ENCODE measurements at regions not wholly inside any gene's neighbourhood (a gene's known extent, or its start where the extent isn't known, plus 50 kb on each side); places are given as distances from the start of the nearest gene placed in this dataset.
"Not testable (repeated sequence)": the region's sequence is repeated elsewhere in the genome, so short reads cannot be mapped to it uniquely, and the experiment has no call there.

DNA sequence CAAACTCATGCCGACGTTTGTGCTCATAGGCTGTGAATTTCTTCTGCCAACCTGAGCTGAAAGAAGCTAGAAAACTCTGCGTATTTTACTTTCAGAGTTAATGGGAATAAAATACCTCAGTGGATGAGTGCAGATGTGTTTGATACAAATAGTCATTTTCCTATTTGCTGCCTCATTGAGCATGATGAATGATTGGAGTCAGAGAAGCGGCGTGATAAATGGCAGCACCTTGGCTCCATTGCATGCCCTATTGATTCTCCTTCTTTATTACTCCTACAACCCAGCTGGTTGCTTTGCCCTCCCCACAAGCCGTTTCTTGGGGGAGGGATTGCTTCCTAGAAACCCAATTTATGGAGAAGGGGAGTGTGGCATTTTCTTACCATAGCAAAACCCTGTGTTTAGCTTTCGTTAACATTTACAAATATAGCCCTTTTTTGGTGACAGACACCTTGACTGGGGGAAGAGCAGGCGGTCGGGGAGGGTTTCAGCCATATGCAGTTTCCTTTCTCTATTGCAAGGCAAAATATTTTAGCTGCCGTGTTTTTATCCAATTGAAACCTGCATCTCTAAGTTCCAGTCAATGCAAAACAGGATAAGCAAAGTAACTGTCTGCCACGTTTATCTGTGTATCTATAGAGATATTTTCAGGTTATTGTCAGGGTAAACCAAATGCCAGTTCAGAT, 93.1 kb upstream of the TBCA start:
- DNase-seq (ENCODE audit: low spot score) = no peak

DNA sequence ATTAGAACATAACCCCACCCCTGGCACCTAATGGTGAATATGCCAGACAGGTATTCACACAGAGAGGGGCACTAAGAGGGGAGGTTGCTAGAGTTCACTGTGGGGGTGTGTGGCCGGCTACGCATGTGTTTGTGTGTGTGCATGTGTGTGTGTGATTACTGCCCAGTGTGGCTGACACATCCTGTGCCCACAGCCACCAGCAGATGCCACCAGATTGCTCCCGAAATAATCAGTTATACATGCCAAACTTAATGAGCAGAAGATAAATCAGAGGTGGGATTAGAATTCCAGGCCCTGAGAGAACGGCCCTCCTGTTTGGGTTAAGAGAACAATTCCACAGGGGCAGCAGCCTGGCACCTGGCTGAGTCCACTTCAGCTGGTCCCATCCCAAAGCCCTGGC, 91.8 kb upstream of the TBCA start:
- no peak for DNase-seq (ENCODE audit: low spot score)

DNA sequence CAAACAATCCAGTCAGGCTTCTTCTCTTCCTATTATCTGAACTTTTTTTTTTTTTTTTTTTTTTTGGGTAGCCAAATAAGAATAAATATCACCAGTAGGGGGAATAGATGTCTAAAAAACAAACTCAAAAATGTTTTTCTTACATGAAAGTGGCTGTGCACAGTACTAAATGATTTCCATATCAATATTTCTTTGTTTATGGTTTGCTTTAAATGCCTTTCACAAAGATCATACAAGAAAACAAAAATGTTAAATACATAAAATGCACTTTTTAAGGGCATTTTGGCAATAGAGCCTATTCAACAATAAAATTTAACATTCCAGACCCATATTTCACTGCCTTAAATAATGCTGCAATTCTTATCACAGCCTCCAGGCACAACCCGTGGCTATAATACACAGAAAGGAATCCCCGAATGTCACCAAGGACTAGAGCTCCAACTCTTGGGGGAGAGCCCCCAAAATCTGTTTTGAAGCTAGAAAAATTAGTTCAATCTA, 91.1 kb upstream of the TBCA start:
- no peak for DNase-seq (ENCODE audit: low spot score)

DNA sequence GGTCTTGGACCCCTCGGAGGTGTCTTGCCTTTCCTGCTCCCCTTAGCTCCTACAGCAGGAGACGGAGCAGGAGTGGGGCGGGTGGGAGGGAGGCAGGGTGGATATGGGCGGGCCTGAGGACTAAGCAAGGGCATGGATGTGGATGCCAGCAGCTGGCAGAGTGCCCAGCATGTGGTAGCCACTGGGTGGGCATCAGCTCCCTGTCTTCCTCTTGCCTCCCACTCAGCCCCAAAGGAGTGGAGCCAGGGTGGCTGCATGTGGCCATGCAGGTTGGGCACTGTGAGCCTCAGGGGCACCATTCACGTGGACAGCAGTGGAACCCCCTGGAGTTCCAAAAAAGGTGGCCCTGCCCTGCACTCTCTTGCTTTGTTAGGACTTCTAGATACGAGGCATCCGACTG, 90.1 kb upstream of the TBCA start:
- no peak for DNase-seq (ENCODE audit: low spot score)

DNA sequence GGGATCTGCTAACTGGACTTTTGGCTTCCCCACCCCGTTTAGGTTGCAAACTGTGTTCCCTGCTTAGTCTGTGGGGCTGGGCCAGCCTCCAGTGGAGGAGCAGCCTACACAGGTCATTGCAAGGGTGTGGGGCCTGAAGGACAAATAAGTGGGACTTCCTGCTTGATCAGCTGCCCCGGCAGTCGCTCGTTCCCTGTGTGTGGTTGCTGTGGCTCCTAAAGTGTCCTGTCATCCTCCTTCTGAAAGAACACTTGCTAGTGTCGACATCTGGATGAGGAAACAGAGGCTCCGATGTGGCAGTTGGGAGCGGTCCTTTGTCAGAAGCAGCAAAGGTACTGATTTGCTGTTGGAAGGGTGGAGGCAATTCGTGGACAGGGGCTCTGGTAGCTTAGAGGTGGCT, 88.9 kb upstream of the TBCA start:
- no peak for DNase-seq (ENCODE audit: low spot score)

DNA sequence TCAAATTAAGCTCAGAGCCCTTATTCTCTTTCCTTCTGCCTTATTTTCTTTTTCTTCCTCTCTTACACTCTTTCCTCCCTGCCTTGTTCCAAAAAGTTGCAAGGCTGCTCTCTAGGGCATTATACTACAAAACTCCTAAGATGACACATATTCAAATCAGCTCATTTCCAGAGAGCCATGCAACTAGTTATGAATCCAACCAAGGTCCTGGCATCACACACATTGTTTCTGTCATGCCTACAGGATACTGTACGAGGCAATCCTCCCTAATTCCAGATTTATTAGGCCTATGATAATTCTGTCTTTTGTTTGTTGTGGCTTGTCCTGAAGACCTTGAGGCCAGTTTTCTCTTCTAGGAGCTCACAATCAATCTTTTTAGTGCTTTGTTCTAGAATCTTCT, 87.0 kb upstream of the TBCA start:
- no peak for DNase-seq (ENCODE audit: low spot score)

DNA sequence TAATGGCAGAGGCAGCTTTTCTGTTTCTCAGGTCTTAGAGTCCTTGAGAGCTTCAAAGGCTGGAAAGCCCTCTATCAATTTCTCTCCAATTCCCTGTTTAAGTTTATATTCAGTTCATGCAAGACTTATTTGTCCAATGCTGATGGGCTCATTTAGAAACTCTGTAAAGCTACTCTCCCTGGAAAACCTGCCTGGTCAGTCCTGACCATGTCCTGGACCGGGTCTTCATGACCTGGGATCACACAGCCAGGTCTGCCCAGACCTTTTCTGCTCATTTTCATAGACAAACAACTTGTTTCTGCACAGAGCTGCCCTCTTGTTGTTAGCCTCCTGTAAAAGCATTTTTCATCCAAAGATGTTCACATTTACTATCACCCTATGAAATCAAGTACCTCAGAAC, 85.4 kb upstream of the TBCA start:
- no peak for DNase-seq (ENCODE audit: low spot score)

DNA sequence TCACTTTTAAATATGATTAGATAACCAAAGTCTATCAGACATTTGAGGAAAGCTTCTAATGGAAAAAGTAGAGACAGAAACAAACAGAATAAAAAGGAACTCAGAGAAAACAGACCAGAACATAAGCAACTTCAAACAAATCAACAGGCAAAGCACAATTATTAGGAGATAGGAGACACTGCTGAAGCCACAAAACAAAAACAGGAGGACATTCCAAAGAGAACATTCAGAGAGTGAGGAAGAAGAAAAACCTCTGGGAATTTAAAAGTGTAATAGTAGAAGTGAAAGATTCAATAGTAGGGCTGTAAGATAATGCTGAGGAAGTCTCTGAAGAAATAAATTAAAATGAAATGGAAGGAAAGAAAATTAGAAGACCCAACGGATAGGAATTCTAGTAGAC, 83.2 kb upstream of the TBCA start:
- DNase-seq (ENCODE audit: low spot score) = no peak

DNA sequence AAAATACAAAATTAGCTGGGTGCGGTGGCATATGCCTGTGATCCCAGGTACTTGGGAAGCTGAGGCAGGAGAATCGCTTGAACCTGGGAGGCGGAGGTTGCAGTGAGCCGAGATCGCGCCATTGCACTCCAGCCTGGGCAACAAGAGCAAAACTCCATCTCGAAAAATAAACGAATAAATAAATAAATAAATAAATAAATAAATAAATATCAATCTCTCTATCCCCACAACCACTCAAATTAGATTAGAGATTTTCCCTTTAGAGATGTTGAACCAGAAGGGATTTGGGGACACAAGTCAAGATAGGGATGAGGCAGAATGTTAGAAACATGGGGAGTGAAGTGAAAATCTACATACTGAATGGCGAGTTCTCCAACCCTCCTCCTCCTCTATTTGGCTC, 82.5 kb upstream of the TBCA start:
- not testable (repeated sequence) for DNase-seq (ENCODE audit: low spot score)

DNA sequence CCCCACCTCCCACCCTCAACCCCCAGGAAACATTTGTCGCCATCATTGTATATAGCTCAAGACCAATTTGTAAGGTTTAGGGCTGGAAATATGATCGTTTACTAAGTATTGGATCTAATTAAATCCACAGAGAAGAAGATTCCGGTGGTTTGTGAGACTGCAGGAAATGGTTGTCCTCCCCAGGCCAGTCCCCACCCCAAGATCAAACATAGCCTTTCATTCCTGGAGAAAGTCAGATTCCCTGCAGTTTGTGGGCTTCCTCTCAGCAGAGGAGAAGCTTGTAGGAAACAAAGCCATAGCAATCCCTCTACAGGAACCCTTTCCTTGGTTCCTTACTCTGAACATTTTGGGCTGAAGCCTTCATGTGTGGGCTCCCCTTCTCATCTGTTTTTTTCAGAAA, 79.2 kb upstream of the TBCA start:
- DNase-seq (ENCODE audit: low spot score) = no peak

DNA sequence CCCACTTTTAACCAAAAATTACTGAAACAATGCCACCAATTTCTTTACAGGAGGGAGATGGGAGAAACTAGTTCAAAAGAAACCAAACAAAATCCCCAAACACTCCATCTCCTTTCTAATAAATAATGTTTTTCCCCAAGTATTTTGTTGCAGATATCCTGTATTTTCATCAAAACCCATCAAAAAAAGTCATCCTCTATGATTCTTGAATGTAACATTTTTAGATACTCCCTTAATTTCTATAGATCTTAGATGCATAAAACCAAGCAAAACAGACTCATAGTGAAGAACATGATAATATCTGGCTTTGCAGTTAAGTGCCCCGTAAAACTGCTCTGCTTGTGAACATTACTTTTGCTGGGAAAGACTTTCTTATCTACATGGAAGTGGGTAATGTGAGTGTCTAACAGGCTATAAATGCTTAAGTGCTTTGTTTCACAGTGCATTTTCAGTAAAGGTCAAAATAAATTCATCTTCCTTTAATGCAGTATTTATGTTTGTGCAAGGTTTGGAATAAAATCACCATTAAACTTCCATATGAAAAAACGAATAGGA, 77.3 kb upstream of the TBCA start:
- DNase-seq (ENCODE audit: low spot score) = no peak

DNA sequence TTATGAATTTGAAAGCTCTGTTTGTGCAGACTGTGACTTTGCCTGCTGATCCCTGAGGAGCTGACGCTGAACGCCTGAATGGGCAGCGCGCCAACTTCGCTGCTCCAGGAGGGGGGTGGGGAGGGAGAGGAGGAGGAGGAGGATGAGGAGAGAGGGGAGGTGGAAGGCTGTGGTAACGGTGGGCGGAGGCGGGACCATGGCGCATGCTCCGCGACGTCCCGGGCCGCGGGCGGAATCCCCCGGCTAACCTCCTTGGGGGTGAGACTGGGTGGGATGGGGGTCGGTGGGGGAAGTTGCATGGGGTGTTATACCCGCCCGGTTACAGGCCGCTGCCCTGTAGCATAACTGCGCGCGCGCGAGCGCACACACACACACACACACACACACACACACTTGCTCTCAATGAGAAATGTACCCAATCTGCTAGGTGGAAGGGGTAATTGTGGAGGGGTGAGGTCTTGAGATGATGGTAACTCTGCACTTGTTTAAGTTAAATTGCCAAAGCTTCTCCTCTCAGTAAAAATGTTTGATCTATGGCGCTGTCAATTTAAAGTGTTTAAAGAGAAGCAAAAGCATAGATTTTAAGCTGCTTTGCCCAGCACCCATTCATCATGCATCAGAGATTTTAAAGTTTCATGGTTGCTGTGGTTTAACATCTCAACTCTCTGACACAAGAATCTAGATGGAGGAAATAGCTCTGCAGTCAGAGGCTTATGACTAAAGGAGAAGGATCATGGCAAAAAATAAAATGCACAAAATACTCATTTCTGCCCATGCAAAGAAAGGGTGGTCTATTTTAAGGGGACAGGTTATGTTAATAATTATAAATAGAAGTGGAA, 76.6 kb upstream of the TBCA start:
- peak; percentile 66 for DNase-seq (ENCODE audit: low spot score)

DNA sequence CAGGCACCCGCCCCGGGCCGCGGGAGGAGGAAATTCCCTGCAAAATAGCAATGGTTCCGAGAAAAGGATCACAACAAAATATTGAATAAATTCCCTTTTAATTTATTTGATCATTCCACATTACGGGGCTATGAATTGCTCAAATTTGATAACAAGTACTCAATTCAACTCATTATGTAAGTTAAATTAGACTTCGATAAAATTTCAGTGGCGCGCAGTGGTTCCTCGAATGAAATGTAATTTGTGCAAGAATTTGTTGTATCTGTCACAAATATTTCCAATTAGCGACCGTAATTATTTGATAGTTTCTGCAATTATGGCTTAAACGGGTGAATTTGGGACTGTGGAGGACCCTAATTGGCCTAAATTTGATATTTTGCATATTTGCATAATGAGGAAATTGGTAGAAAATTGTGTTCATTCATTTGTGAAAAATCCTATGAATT, 76.0 kb upstream of the TBCA start:
- DNase-seq (ENCODE audit: low spot score) = no peak

DNA sequence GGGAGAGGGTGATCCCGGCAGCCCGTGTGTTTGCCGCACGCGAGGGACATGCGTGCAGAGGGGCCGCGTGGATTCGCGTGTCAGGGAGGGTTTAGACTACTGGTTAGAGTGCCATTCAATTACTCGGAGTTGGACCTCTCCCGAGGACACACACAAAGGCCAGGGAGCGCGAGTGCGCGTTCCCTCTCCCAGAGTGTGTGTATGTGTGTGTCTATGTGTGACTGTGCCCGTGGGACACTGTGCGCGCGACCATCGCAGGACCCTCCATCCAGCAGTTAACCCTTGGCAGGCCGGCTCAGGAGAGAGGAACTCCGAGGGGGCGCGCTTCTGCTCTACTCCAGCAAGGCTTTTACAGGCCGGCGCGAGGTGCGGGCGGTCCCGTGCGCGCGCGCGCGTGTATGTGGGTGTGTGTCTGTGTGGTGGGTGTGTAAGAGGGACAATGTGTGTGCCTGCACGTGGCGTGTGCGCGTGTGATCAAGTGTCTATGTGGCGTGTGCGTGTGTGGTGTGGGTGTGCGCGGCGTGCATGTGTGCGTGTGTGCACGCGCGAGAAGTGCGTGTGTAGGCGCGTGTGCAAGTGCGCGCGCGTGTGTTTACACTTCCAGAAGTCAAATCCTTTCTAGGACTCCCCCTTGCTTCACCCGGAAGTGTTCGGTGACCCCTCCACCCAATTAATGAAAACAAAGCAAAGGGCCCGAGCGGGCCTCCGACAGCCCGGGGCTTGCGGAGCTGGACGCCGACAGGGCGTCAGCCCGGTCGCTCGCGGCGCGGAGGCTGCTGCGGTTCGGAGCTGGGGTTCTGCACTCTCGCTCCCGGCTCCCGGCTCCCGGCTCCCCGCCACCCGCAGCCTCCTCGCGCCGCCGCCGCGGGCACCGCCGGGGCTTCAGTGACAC, 75.3 kb upstream of the TBCA start:
- DNase-seq (ENCODE audit: low spot score) = peak; percentile 52

DNA sequence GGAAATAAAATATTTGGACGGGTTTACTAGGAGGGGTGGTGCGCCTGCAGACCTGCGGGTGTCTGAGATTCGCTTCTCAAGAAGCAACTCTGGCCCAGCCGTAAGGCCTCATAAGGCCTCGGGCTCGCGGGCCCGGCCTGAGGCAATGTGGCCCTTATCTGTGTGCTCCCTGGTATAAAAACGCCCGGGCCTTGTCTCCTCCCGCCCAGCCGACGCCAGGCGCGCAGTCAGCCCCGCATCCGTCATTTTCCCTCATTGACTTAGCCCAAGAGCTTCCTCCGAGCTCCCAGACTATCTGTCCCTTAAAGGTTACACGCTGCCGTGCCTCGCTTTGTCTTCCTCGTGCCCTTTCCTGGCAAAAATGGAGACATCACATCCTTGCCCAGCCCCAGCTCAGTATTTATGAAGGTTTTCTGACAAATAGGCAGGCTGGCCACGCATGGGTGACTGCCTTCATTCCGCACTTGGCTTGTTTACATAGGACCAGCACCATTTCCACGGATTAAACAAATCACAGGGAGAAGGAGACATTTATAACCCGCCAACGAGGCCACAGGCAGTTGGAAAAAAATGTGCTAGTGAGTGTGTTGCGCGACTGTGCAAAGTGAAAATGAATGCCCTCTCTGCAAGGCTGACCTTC, 74.5 kb upstream of the TBCA start:
- DNase-seq (ENCODE audit: low spot score) = no peak

DNA sequence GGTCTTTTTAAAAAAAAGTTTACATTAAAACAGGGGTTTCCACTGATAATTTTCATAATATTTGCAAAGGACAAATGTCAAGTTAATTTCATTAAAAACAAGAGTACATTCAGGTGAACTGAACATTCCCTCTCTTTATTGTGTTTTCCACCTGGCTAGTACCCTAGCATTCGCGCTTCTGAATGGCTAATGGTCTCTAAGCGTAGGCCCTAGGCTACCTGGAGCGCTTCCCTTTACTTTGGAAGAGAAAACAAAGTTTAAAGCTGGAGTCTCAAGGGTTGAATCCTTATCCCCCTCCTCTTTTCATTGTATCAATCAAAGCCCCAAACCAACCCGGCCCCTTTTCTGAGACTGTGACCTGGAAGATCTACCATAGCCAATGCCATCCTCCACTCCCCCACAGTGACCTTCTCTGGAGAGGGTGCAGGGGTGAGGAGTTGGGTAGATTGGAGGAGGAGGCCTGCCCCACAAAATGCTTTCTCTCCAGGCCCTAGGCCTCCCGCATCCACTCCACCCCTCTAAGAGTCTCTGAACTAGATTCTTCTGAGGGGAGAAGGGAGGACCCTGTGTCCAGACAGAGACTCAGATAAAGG, 73.3 kb upstream of the TBCA start:
- DNase-seq (ENCODE audit: low spot score) = no peak

DNA sequence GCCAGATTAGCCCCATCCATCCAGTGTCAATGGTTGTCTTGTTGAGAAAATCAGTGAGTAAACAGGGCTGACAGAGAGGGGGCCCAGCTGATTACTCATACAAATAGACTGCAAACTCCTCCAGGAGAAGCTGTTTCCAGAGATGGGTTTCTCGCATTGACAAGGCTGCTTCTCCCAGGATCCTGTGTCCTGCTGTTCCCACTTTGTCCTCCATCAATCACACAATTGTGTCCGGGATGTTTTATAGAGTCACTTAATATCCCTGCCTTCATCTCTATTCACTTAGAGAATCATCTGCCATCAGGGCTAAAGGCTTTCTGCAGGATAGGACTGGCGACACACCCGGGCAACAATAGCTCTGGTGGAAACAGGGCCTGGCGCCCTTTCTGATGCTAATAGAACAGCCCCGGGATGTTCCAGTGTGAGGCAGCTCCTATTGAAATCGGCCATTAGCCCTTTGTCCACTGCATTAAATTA, 71.7 kb upstream of the TBCA start:
- no peak for DNase-seq (ENCODE audit: low spot score)

DNA sequence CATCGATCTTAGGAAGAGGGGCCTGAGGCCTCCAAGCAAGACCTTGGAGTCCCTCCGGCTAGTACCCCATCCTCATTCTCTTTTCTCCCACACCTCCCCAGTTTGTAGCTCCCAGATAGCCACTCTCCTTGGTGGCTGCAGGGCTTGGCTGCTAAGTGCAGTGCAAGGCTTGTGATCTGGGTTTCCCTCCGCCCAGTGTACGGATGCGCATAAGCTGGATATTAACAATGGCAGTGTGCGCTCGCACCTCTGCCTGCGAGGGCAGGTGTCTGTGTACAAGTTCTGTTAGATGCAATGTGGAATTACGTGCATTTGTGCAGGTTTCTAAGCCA, 71.0 kb upstream of the TBCA start:
- DNase-seq (ENCODE audit: low spot score) = no peak

DNA sequence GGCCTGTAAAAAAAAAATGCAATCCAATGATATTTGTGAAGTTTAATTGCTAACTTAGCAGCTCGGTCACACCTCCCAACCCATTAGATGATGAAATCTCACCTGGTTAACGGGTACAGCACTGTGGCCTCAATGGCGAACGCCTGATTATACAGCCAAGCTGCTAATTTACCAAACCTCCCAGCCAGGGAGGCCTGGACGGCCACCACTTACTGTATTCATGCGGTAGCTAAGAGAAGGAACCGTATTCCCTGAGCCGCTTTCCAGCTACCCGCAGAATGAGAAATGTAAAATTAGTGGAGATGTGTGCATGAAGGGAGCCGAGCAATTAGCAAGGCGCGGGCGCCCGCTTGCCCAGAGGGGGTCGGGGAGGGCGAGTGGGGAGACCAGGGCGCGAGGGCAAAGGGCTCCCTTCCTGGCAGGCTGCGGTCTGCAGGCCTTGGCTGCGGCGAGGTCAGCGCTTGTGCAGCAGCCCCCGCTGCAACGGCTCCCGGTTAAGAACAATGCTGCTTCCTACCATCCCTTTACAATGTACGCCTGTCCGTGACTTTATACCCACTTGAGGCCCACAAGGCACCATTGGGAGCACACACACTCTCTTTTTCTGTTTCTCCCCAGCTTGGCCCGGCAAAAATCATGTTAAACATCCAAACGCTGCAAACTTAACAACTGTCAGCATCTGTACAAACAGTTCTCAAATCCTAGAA, 70.4 kb upstream of the TBCA start:
- DNase-seq (ENCODE audit: low spot score) = no peak

DNA sequence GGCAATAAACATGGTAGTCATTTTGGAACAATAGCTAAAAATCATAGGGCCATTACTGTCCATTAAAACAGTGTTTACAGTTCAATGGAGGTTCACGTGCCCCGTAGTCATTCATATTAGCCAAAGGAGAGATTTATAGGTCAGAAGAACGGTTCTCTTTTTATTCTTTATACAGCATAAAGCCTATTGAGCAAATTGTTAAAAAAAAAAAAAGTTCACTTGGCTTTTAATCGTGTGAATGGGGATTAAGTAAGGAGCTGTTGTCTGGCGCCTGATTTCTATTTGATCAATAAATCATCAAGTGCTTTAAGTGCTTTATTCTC, 69.1 kb upstream of the TBCA start:
- no peak for DNase-seq (ENCODE audit: low spot score)

All from hepatic stellate cell (primary cell).